Fibroblast of lung (primary cell): ENCODE measurements at regions not wholly inside any gene's neighbourhood (a gene's known extent, or its start where the extent isn't known, plus 50 kb on each side); places are given as distances from the start of the nearest gene placed in this dataset.

Experiments used
- DNase-seq, 2 donors: peaks; one replicate each; pipeline versions ENCODE4 v3.0.0 to v3.0.0-alpha.2; 2010; ENCODE audit warnings: low read depth in 2 of 2
- H2AFZ ChIP-seq: 2 replicates; pipeline ENCODE4 v1.5.1; 2012; ENCODE audit warnings: low read length, control low read depth, inconsistent platforms
- H3K27ac ChIP-seq: 2 replicates; pipeline ENCODE4 v1.5.1; 2011; ENCODE audit warnings: low read length, control low read depth; ENCODE audit not compliant: insufficient read depth
- H3K27me3 ChIP-seq: 2 replicates; pipeline ENCODE4 v1.5.1; 2011; ENCODE audit warnings: mild to moderate bottlenecking, low read length; ENCODE audit not compliant: control insufficient read depth, insufficient read depth
- H3K36me3 ChIP-seq: 2 replicates; pipeline ENCODE4 v1.5.1; 2011; ENCODE audit warnings: low read length; ENCODE audit not compliant: control insufficient read depth, insufficient read depth
- H3K4me1 ChIP-seq: 2 replicates; pipeline ENCODE4 v1.5.1; 2011; ENCODE audit warnings: low read length; ENCODE audit not compliant: control insufficient read depth, insufficient read depth; ENCODE audit errors: extremely low read depth
- H3K4me2 ChIP-seq: 2 replicates; pipeline ENCODE4 v1.5.1; 2011; ENCODE audit warnings: low read length, control low read depth; ENCODE audit not compliant: insufficient read depth; ENCODE audit errors: extremely low read depth
- H3K4me3 ChIP-seq, 4 experiments: fragments of 200-600 bp in 1 of 4; sonication (generic) in 1 of 4; replicated peaks in 1 of 4; 2 replicates each; pipeline ENCODE4 v1.5.1; 2011 to 2016; ENCODE audit warnings: low read length in 4 of 4, low read depth in 3 of 4, mild to moderate bottlenecking in 3 of 4, control low read depth in 2 of 4, inconsistent platforms in 1 of 4, mixed read lengths in 1 of 4; ENCODE audit not compliant: insufficient read depth in 1 of 4; ENCODE audit errors: control extremely low read depth in 1 of 4
- H3K79me2 ChIP-seq: 2 replicates; pipeline ENCODE4 v1.5.1; 2012; ENCODE audit warnings: mild to moderate bottlenecking, low read length, inconsistent platforms; ENCODE audit not compliant: control insufficient read depth, insufficient read depth
- H3K9ac ChIP-seq: 2 replicates; pipeline ENCODE4 v1.5.1; 2011; ENCODE audit warnings: mild to moderate bottlenecking, low read length, control low read depth; ENCODE audit not compliant: insufficient read depth
- H3K9me3 ChIP-seq: 2 replicates; pipeline ENCODE4 v1.5.1; 2012; ENCODE audit warnings: low read depth, low read length; ENCODE audit not compliant: control insufficient read depth, insufficient read depth
- H4K20me1 ChIP-seq: 2 replicates; pipeline ENCODE4 v1.5.1; 2011; ENCODE audit warnings: low read length; ENCODE audit not compliant: control insufficient read depth, insufficient read depth; ENCODE audit errors: extremely low read depth
- EZH2 ChIP-seq: IDR thresholded peaks from 2 replicates; pipeline ENCODE4 v1.5.1; 2012; ENCODE audit warnings: low read length, control low read depth, mild to moderate bottlenecking; ENCODE audit errors: missing control alignments
- TF ChIP-seq, protein P1 (sequence below), 2 donors: IDR thresholded peaks in 1 of 2; conservative IDR thresholded peaks in 1 of 2; 1 replicate in 1 of 2; 2 replicates in 1 of 2; pipeline ENCODE4 v1.5.1; 2011 to 2012; ENCODE audit warnings: low read length in 2 of 2, control low read depth in 1 of 2, inconsistent platforms in 1 of 2, low read depth in 1 of 2, mild to moderate bottlenecking in 1 of 2

DNA sequence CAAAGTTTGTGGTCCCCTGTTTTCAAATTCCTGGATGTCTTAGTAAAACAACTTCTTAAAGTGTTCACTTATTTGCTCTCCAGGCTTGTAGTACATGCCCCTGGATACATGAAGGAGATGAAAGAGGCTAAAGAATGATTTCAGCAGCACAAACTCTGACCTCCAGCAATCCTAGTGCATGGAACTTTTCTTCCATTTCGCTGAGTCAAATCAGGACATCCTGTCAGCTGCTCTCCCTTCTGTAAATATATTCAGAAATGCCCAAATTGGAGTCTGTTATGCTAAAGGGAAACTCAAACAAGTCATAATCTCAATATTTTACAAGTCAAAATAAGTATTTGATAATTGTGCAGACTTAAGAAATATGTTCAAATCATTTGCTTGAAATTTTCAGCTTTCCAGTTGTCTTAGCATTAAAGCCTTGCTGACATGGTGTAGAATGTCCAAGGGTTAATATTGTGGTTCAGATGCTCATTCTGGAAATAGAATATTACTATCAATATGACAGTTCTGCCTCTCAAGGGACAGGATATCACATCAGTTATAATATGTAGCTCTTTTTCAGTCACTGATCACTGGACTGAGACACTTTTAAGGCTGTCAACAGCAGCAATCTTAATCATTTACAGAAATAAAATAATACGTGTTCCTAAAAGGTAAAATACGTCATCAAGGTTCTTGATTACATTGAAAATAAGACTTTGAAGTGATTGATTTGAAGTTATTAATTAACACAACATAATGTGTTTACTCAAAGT, 1157.3 kb downstream of the PLA2G4A start:
- peak in 1 of 2 donors; percentile 19 for DNase-seq

DNA sequence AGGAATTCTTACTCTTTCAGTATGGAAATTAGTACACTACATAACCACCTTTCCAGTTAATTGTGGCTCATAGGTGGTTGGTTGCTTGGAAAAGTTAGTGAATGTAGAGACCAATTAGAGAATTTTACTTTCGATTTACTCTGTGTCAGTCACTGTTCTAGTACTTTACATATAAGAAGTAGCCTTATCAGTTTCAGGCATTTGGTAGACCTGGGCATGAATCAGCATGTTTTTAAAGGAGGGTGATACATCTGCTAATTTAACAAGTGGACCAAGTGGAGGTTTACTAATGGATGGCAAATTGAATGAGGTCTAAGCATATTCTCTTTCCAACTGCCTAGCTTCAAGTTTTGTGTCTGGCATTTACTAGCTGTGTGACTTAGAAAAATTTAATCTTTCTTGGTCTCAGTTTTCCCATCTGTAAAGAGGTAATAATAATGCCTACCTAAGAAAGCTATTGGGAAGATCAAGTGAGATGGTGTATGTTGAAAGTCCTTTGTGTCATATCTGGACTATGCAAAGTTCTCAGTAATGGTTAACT, 1158.6 kb downstream of the PLA2G4A start:
- Histone ChIP-seq H3K27me3 (no peaks in the 10 kb centered on the region), H4K20me1 (no peaks in the 10 kb centered on the region), H3K27ac (no peak overlapping the region), H2AFZ (no peak overlapping the region), H3K4me1 (no peaks in the 10 kb centered on the region), H3K79me2 (no peaks in the 10 kb centered on the region), H3K4me3 (no peak overlapping the region), H3K36me3 (no peaks in the 10 kb centered on the region), H3K9ac (no peak overlapping the region), H3K4me2 (no peak overlapping the region), H3K9me3 (no peaks in the 10 kb centered on the region)
- DNase-seq: no peak
- TF ChIP-seq, protein P1, sequence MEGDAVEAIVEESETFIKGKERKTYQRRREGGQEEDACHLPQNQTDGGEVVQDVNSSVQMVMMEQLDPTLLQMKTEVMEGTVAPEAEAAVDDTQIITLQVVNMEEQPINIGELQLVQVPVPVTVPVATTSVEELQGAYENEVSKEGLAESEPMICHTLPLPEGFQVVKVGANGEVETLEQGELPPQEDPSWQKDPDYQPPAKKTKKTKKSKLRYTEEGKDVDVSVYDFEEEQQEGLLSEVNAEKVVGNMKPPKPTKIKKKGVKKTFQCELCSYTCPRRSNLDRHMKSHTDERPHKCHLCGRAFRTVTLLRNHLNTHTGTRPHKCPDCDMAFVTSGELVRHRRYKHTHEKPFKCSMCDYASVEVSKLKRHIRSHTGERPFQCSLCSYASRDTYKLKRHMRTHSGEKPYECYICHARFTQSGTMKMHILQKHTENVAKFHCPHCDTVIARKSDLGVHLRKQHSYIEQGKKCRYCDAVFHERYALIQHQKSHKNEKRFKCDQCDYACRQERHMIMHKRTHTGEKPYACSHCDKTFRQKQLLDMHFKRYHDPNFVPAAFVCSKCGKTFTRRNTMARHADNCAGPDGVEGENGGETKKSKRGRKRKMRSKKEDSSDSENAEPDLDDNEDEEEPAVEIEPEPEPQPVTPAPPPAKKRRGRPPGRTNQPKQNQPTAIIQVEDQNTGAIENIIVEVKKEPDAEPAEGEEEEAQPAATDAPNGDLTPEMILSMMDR (conservative IDR thresholded peaks at IDR 0.05 in 1 of 2, IDR thresholded peaks at IDR 0.05 in 1 of 2; ENCODE audit: low read depth in 1 of 2, low read length in 2 of 2): no peak
- no peak for TF ChIP-seq EZH2

More for the DNA sequence above, 1157.3 kb downstream of the PLA2G4A start:
- Histone ChIP-seq H3K4me1 (no peaks in the 10 kb centered on the region), H3K36me3 (no peaks in the 10 kb centered on the region), H3K27me3 (no peaks in the 10 kb centered on the region), H2AFZ (no peak overlapping the region), H3K9ac (no peak overlapping the region), H3K9me3 (no peaks in the 10 kb centered on the region), H3K79me2 (no peaks in the 10 kb centered on the region), H3K27ac (no peak overlapping the region), H3K4me2 (no peak overlapping the region), H4K20me1 (no peaks in the 10 kb centered on the region), H3K4me3 (no peak overlapping the region)
- no peak for TF ChIP-seq EZH2
- TF ChIP-seq, protein P1 (conservative IDR thresholded peaks at IDR 0.05 in 1 of 2, IDR thresholded peaks at IDR 0.05 in 1 of 2; ENCODE audit: low read depth in 1 of 2, low read length in 2 of 2): no peak

DNA sequence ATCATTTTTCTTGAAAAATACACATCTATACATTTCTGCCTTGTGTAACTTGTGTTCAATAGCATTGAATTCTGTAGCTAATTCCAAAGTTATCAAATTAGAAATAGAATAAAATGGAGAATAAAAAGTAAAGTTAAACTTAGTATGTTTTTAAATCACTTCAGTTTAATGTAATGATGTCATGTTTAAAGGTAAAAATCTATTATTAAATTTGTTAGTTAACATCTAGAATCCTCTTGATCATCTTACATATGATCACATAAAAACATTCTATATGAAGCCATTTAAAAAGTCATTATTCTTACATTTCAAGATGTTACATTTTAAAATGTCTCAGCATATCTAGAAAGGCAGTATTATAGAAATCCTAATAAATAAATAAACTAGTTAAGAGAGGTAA, 1163.2 kb downstream of the PLA2G4A start:
- Histone ChIP-seq H3K4me3 (no peak overlapping the region), H3K27me3 (no peaks in the 10 kb centered on the region), H4K20me1 (no peaks in the 10 kb centered on the region), H3K9me3 (no peaks in the 10 kb centered on the region), H2AFZ (no peak overlapping the region), H3K36me3 (no peaks in the 10 kb centered on the region), H3K79me2 (no peaks in the 10 kb centered on the region), H3K9ac (no peak overlapping the region), H3K4me1 (no peaks in the 10 kb centered on the region), H3K27ac (no peak overlapping the region), H3K4me2 (no peak overlapping the region)
- TF ChIP-seq EZH2: no peak
- TF ChIP-seq, protein P1 (conservative IDR thresholded peaks at IDR 0.05 in 1 of 2, IDR thresholded peaks at IDR 0.05 in 1 of 2; ENCODE audit: low read depth in 1 of 2, low read length in 2 of 2): no peak
- no peak for DNase-seq
